ENCODE measurements at regions not wholly inside any gene's neighbourhood (a gene's known extent, or its start where the extent isn't known, plus 50 kb on each side); places are given as distances from the start of the nearest gene placed in this dataset.

- Histone ChIP-seq H3K4me1 (ENCODE audit: insufficient read depth, low read length, severe bottlenecking) (no peaks in the 10 kb centered on the region), H4K20me1 (ENCODE audit: insufficient read depth, low read length) (no peaks in the 10 kb centered on the region), H3K9me3 (ENCODE audit: low read length) (no peaks in the 10 kb centered on the region), H3K27ac (ENCODE audit: low read depth, low read length, poor library complexity, severe bottlenecking) (no peak overlapping the region), H3F3A (ENCODE audit: insufficient read depth, low read length) (no peaks in the 10 kb centered on the region), H3K79me2 (ENCODE audit: insufficient read depth, low read length) (no peaks in the 10 kb centered on the region), H3K9ac (ENCODE audit: low read length) (no peak overlapping the region), H3K4me2 (ENCODE audit: low read length) (no peak overlapping the region), H2AFZ (ENCODE audit: low read length) (no peak overlapping the region), H3K36me3 (ENCODE audit: insufficient read depth, low read length) (no peaks in the 10 kb centered on the region), H3K9me2 (ENCODE audit: low read depth, low read length) (no peaks in the 10 kb centered on the region), H3K4me3 (ENCODE audit: low read depth, low read length, poor library complexity, severe bottlenecking) (no peak overlapping the region), H3K27me3 (ENCODE audit: insufficient read depth, low read length) (no peaks in the 10 kb centered on the region)
- TF ChIP-seq CTCF (IDR thresholded peaks at IDR 0.05; ENCODE audit: low read length) (no peak), EZH2 (IDR thresholded peaks at IDR 0.05; ENCODE audit: borderline replicate concordance, low read length) (no peak)
These were observed 293.2 kb upstream of the EMCN start for GRCh38 chr4:100811046-100811445.

GRCh38 chr4:100809506-100809905 is 291.7 kb upstream of the EMCN start:
- H3K9me3 ChIP-seq (ENCODE audit: low read length), result no peaks in the 10 kb centered on the region
- no peaks in the 10 kb centered on the region for H3K9me2 ChIP-seq (ENCODE audit: low read depth, low read length)
- no peaks in the 10 kb centered on the region for H4K20me1 ChIP-seq (ENCODE audit: insufficient read depth, low read length)
- no peak overlapping the region for H3K4me2 ChIP-seq (ENCODE audit: low read length)
- no peaks in the 10 kb centered on the region for H3K27me3 ChIP-seq (ENCODE audit: insufficient read depth, low read length)
- TF ChIP-seq CTCF (IDR thresholded peaks at IDR 0.05; ENCODE audit: low read length), result no peak
- no peak for TF ChIP-seq EZH2 (IDR thresholded peaks at IDR 0.05; ENCODE audit: borderline replicate concordance, low read length)
- no peaks in the 10 kb centered on the region for H3K4me1 ChIP-seq (ENCODE audit: insufficient read depth, low read length, severe bottlenecking)
- H3K27ac ChIP-seq (ENCODE audit: low read depth, low read length, poor library complexity, severe bottlenecking), result no peak overlapping the region
- no peak overlapping the region for H3K9ac ChIP-seq (ENCODE audit: low read length)
- H3K79me2 ChIP-seq (ENCODE audit: insufficient read depth, low read length), result no peaks in the 10 kb centered on the region
- H3F3A ChIP-seq (ENCODE audit: insufficient read depth, low read length), result no peaks in the 10 kb centered on the region
- no peaks in the 10 kb centered on the region for H3K36me3 ChIP-seq (ENCODE audit: insufficient read depth, low read length)
- no peak overlapping the region for H3K4me3 ChIP-seq (ENCODE audit: low read depth, low read length, poor library complexity, severe bottlenecking)
- no peak overlapping the region for H2AFZ ChIP-seq (ENCODE audit: low read length)

GRCh38 chr4:100806988-100807387 is 289.2 kb upstream of the EMCN start:
- no peak for TF ChIP-seq EZH2 (IDR thresholded peaks at IDR 0.05; ENCODE audit: borderline replicate concordance, low read length)
- TF ChIP-seq CTCF (IDR thresholded peaks at IDR 0.05; ENCODE audit: low read length), result no peak
- H3K36me3 ChIP-seq (ENCODE audit: insufficient read depth, low read length), result no peaks in the 10 kb centered on the region
- H2AFZ ChIP-seq (ENCODE audit: low read length), result no peak overlapping the region
- H3K27me3 ChIP-seq (ENCODE audit: insufficient read depth, low read length), result no peaks in the 10 kb centered on the region
- no peak overlapping the region for H3K27ac ChIP-seq (ENCODE audit: low read depth, low read length, poor library complexity, severe bottlenecking)
- H3K4me1 ChIP-seq (ENCODE audit: insufficient read depth, low read length, severe bottlenecking), result no peaks in the 10 kb centered on the region
- no peaks in the 10 kb centered on the region for H4K20me1 ChIP-seq (ENCODE audit: insufficient read depth, low read length)
- H3K9me2 ChIP-seq (ENCODE audit: low read depth, low read length), result no peaks in the 10 kb centered on the region
- H3K4me3 ChIP-seq (ENCODE audit: low read depth, low read length, poor library complexity, severe bottlenecking), result no peak overlapping the region
- H3F3A ChIP-seq (ENCODE audit: insufficient read depth, low read length), result no peaks in the 10 kb centered on the region
- H3K9ac ChIP-seq (ENCODE audit: low read length), result no peak overlapping the region
- no peaks in the 10 kb centered on the region for H3K79me2 ChIP-seq (ENCODE audit: insufficient read depth, low read length)
- H3K4me2 ChIP-seq (ENCODE audit: low read length), result no peak overlapping the region
- no peaks in the 10 kb centered on the region for H3K9me3 ChIP-seq (ENCODE audit: low read length)
